22Rv1 (cell line): ENCODE measurements at regions not wholly inside any gene's neighbourhood (a gene's known extent, or its start where the extent isn't known, plus 50 kb on each side); places are given as distances from the start of the nearest gene placed in this dataset.

Experiments used
- ZFX ChIP-seq: fragments of 450-650 bp; IDR thresholded peaks from 2 replicates; pipeline ENCODE4 v1.6.1; 2017; ENCODE audit warnings: antibody characterized with exemption, borderline replicate concordance
- TF ChIP-seq, protein P1 (sequence below): fragments of 450-650 bp; IDR thresholded peaks from 2 replicates; pipeline ENCODE4 v1.5.1; 2017; ENCODE audit warnings: mild to moderate bottlenecking

DNA sequence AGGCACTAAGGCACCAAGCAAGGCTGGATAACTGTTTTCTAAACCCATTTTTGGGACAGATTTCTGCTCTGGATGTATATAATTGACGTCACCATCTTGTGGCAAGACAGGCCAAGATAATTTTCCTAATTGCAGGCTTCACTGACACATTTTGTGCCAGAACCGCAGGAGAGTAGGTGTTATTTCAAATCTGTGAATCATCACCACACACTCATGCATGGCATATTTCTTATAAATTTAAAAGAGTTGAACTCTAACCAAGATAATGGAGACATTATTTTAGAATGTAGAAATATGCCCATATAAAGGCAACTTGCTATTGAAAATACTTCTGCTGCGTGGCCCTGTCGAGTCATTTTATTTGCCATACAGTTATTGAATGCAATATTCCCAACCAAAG, 68.3 kb upstream of the ACYP2 start:
- TF ChIP-seq, protein P1, sequence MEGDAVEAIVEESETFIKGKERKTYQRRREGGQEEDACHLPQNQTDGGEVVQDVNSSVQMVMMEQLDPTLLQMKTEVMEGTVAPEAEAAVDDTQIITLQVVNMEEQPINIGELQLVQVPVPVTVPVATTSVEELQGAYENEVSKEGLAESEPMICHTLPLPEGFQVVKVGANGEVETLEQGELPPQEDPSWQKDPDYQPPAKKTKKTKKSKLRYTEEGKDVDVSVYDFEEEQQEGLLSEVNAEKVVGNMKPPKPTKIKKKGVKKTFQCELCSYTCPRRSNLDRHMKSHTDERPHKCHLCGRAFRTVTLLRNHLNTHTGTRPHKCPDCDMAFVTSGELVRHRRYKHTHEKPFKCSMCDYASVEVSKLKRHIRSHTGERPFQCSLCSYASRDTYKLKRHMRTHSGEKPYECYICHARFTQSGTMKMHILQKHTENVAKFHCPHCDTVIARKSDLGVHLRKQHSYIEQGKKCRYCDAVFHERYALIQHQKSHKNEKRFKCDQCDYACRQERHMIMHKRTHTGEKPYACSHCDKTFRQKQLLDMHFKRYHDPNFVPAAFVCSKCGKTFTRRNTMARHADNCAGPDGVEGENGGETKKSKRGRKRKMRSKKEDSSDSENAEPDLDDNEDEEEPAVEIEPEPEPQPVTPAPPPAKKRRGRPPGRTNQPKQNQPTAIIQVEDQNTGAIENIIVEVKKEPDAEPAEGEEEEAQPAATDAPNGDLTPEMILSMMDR: no peak
- no peak for TF ChIP-seq ZFX
